Tibial nerve (tissue), 3 donors: ENCODE measurements at regions not wholly inside any gene's neighbourhood (a gene's known extent, or its start where the extent isn't known, plus 50 kb on each side); places are given as distances from the start of the nearest gene placed in this dataset.

ENCODE experiments used
- POLR2A ChIP-seq, 2 donors: fragments of 450-650 bp; IDR thresholded peaks; one replicate each; pipeline ENCODE4 v1.6.1; 2017; ENCODE audit warnings: antibody characterized with exemption in 2 of 2, mild to moderate bottlenecking in 2 of 2, moderate library complexity in 2 of 2
- TF ChIP-seq, protein P1 (sequence below), 5 experiments: fragments of 200-600 bp in 3 of 5; fragments of 450-650 bp in 2 of 5; sonication (generic) in 3 of 5; IDR thresholded peaks; one replicate each; pipeline ENCODE4 v1.5.1; 2016 to 2019; ENCODE audit warnings: antibody characterized with exemption in 5 of 5, mild to moderate bottlenecking in 3 of 5, moderate library complexity in 2 of 5

DNA sequence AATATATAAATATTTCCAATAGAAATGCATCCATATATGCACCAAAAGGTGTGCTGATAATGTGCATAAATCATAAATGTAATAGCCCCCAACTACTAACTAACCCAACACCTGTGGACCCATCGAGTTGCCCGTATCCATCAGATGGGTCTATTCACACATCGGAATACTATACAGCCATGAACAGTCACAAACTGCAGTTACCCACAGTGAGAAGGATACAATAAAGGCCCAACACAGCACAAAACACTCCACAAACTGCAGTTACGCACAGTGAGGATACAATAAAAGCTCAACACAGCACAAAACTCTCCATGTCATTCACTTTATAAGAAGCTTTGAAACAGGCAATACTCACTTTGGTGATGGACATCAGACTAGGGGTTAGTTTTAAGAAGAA lies 145.3 kb upstream of the OTOS start:
- no peak for TF ChIP-seq POLR2A (IDR thresholded peaks at IDR 0.05)
- TF ChIP-seq, protein P1, sequence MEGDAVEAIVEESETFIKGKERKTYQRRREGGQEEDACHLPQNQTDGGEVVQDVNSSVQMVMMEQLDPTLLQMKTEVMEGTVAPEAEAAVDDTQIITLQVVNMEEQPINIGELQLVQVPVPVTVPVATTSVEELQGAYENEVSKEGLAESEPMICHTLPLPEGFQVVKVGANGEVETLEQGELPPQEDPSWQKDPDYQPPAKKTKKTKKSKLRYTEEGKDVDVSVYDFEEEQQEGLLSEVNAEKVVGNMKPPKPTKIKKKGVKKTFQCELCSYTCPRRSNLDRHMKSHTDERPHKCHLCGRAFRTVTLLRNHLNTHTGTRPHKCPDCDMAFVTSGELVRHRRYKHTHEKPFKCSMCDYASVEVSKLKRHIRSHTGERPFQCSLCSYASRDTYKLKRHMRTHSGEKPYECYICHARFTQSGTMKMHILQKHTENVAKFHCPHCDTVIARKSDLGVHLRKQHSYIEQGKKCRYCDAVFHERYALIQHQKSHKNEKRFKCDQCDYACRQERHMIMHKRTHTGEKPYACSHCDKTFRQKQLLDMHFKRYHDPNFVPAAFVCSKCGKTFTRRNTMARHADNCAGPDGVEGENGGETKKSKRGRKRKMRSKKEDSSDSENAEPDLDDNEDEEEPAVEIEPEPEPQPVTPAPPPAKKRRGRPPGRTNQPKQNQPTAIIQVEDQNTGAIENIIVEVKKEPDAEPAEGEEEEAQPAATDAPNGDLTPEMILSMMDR (IDR thresholded peaks at IDR 0.05) = no peak
